H1 (cell line): ENCODE measurements at regions not wholly inside any gene's neighbourhood (a gene's known extent, or its start where the extent isn't known, plus 50 kb on each side); places are given as distances from the start of the nearest gene placed in this dataset.

Experiments
- CTCF ChIA-PET: fragments of 300-600 bp; sonication (Branson Sonifier 250); formaldehyde crosslinking; loops from one replicate; lab custom pipeline; 2021; ENCODE audit not compliant: partially characterized antibody; lab: Charles Lee
- POLR2A ChIA-PET: fragments of 300-600 bp; sonication (Branson Sonifier 250); formaldehyde crosslinking; loops from one replicate; lab custom pipeline; 2021; ENCODE audit warnings: inconsistent platforms; ENCODE audit not compliant: partially characterized antibody; lab: Charles Lee
- DNase-seq, 2 experiments: peaks; one replicate each; pipeline versions ENCODE4 v3.0.0 to v3.0.0-alpha.2; 2010 to 2022; ENCODE audit warnings: low spot score in 2 of 2, low read depth in 1 of 2, mixed read lengths in 1 of 2
- FAIRE-seq: peaks from 2 replicates; lab custom pipeline; 2011; peaks lifted over from hg19 to GRCh38; lab: Jason Lieb, UNC
- H2AFZ ChIP-seq: 2 replicates; pipeline ENCODE4 v1.8.1; 2012; ENCODE audit warnings: low read length, inconsistent platforms
- H2AK5ac ChIP-seq: 2 replicates; pipeline ENCODE4 v1.6.1; 2013; ENCODE audit warnings: low read depth, low read length
- H2BK120ac ChIP-seq: replicated peaks from 2 replicates; pipeline ENCODE3; 2013; ENCODE audit warnings: low read depth, low read length, inconsistent platforms
- H2BK12ac ChIP-seq: 2 replicates; pipeline ENCODE4 v1.6.1; 2013; ENCODE audit warnings: low read depth, low read length
- H2BK15ac ChIP-seq: 2 replicates; pipeline ENCODE4 v1.6.1; 2013; ENCODE audit warnings: low read length
- H2BK20ac ChIP-seq: 2 replicates; pipeline ENCODE4 v1.6.1; 2013; ENCODE audit warnings: low read length
- H2BK5ac ChIP-seq: 2 replicates; pipeline ENCODE4 v1.6.1; 2013; ENCODE audit warnings: low read depth, low read length
- H3K14ac ChIP-seq: 2 replicates; pipeline ENCODE4 v1.6.1; 2013; ENCODE audit warnings: inconsistent platforms; ENCODE audit not compliant: insufficient read length
- H3K18ac ChIP-seq: 2 replicates; pipeline ENCODE4 v1.6.1; 2013; ENCODE audit warnings: low read length; ENCODE audit errors: extremely low read depth
- H3K23ac ChIP-seq: 2 replicates; pipeline ENCODE4 v1.6.1; 2013; ENCODE audit warnings: inconsistent platforms; ENCODE audit not compliant: insufficient read length
- H3K23me2 ChIP-seq: 2 replicates; pipeline ENCODE4 v1.6.1; 2013; ENCODE audit warnings: low read depth, low read length
- H3K27ac ChIP-seq: 2 replicates; pipeline ENCODE4 v1.6.1; 2011; ENCODE audit warnings: low read depth, low read length, inconsistent platforms
- H3K27me3 ChIP-seq, 4 experiments: replicated peaks in 1 of 4; 1 replicate in 1 of 4; 2 replicates in 3 of 4; pipeline versions ENCODE4 v1.6.1 to v1.8.1; 2011 to 2013; ENCODE audit warnings: low read length in 3 of 4, mild to moderate bottlenecking in 3 of 4, inconsistent platforms in 2 of 4, mixed read lengths in 2 of 4, moderate library complexity in 1 of 4; ENCODE audit not compliant: control insufficient read depth in 3 of 4, insufficient read depth in 3 of 4; ENCODE audit errors: extremely low read depth in 1 of 4
- H3K36me3 ChIP-seq, 4 experiments: 2 replicates each; pipeline versions ENCODE4 v1.6.1 to v1.8.1; 2011 to 2013; ENCODE audit warnings: mild to moderate bottlenecking in 4 of 4, low read length in 3 of 4, moderate library complexity in 2 of 4, control low read depth in 1 of 4, inconsistent platforms in 1 of 4; ENCODE audit not compliant: insufficient read depth in 4 of 4, control insufficient read depth in 2 of 4
- H3K4ac ChIP-seq: replicated peaks from 2 replicates; pipeline ENCODE3; 2013; ENCODE audit warnings: low read length, low read depth, mixed read lengths, inconsistent platforms; ENCODE audit not compliant: insufficient read length
- H3K4me1 ChIP-seq, 4 experiments: replicated peaks in 1 of 4; 1 replicate in 1 of 4; 2 replicates in 3 of 4; pipeline versions ENCODE4 v1.6.1 to v1.8.1; 2011 to 2013; ENCODE audit warnings: low read length in 3 of 4, inconsistent platforms in 2 of 4, mixed read lengths in 1 of 4; ENCODE audit not compliant: insufficient read depth in 4 of 4, control insufficient read depth in 3 of 4
- H3K4me2 ChIP-seq, 2 experiments: 2 replicates each; pipeline versions ENCODE4 v1.6.1 to v1.8.1; 2011 to 2013; ENCODE audit warnings: low read depth in 2 of 2, low read length in 2 of 2, control low read depth in 1 of 2, inconsistent platforms in 1 of 2, mild to moderate bottlenecking in 1 of 2; ENCODE audit not compliant: insufficient read depth in 1 of 2
- H3K4me3 ChIP-seq, 4 experiments: fragments of 200-600, 300-600 bp in 1 of 4; sonication (generic), shearing (Covaris generic), sonication (Bioruptor Twin) in 1 of 4; 2 replicates each; pipeline versions ENCODE4 v1.5.1 to v1.8.1; 2011 to 2016; ENCODE audit warnings: low read length in 4 of 4, low read depth in 3 of 4, control low read depth in 2 of 4, inconsistent platforms in 2 of 4, mild to moderate bottlenecking in 2 of 4, mixed read lengths in 1 of 4, moderate library complexity in 1 of 4; ENCODE audit not compliant: insufficient read depth in 2 of 4; ENCODE audit errors: extremely low read depth in 1 of 4
- H3K56ac ChIP-seq: replicated peaks from 2 replicates; pipeline ENCODE3; 2013; ENCODE audit warnings: low read depth, mild to moderate bottlenecking, mixed read lengths, low read length, inconsistent platforms; ENCODE audit not compliant: insufficient read length
- H3K79me1 ChIP-seq: 2 replicates; pipeline ENCODE4 v1.6.1; 2013; ENCODE audit warnings: low read depth, low read length, control low read depth
- H3K79me2 ChIP-seq, 2 experiments: 2 replicates each; pipeline versions ENCODE4 v1.6.1 to v1.8.1; 2012 to 2013; ENCODE audit warnings: low read length in 2 of 2, mild to moderate bottlenecking in 2 of 2, inconsistent platforms in 1 of 2; ENCODE audit not compliant: insufficient read depth in 2 of 2, control insufficient read depth in 1 of 2
- H3K9ac ChIP-seq, 4 experiments: replicated peaks in 1 of 4; 1 replicate in 1 of 4; 2 replicates in 3 of 4; pipeline versions ENCODE4 v1.6.1 to v1.8.1; 2011 to 2013; ENCODE audit warnings: low read depth in 3 of 4, low read length in 3 of 4, control low read depth in 2 of 4, mild to moderate bottlenecking in 2 of 4, moderate library complexity in 2 of 4, inconsistent platforms in 1 of 4; ENCODE audit errors: extremely low read depth in 1 of 4
- H3K9me3 ChIP-seq, 2 experiments: 2 replicates each; pipeline versions ENCODE4 v1.6.1 to v1.8.1; 2012 to 2013; ENCODE audit warnings: mild to moderate bottlenecking in 2 of 2, moderate library complexity in 2 of 2, control low read depth in 1 of 2, inconsistent platforms in 1 of 2, low read depth in 1 of 2, low read length in 1 of 2, mixed read lengths in 1 of 2; ENCODE audit not compliant: insufficient read depth in 2 of 2
- H4K20me1 ChIP-seq, 2 experiments: replicated peaks in 1 of 2; 2 replicates each; pipeline versions ENCODE3 to v1.8.1; 2011 to 2013; ENCODE audit warnings: inconsistent platforms in 2 of 2, low read length in 2 of 2, mild to moderate bottlenecking in 1 of 2; ENCODE audit not compliant: insufficient read depth in 2 of 2, control insufficient read depth in 1 of 2
- H4K5ac ChIP-seq: 2 replicates; pipeline ENCODE4 v1.6.1; 2013; ENCODE audit warnings: low read length, low read depth, mixed read lengths, inconsistent platforms; ENCODE audit not compliant: insufficient read length
- H4K8ac ChIP-seq: 2 replicates; pipeline ENCODE4 v1.8.0; 2013; ENCODE audit warnings: mild to moderate bottlenecking, moderate library complexity, low read length, inconsistent platforms; ENCODE audit not compliant: insufficient read depth; ENCODE audit errors: extremely low read depth
- H4K91ac ChIP-seq: replicated peaks from 2 replicates; pipeline ENCODE3; 2013; ENCODE audit warnings: low read length, mixed read lengths, inconsistent platforms; ENCODE audit not compliant: insufficient read length
- EGR1 ChIP-seq: IDR thresholded peaks from 2 replicates; pipeline ENCODE4 v1.6.1; 2011; ENCODE audit warnings: low read depth, low read length, borderline replicate concordance
- GABPA ChIP-seq: IDR thresholded peaks from 2 replicates; pipeline ENCODE4 v1.6.1; 2011; ENCODE audit warnings: mild to moderate bottlenecking, low read length, moderate library complexity, borderline replicate concordance; ENCODE audit not compliant: insufficient read depth
- JUN ChIP-seq: IDR thresholded peaks from 2 replicates; pipeline ENCODE4 v1.6.1; 2011; ENCODE audit warnings: low read depth, mild to moderate bottlenecking, improper control_type of control experiment, low read length
- TEAD4 ChIP-seq: IDR thresholded peaks from 2 replicates; pipeline ENCODE4 v1.6.1; 2012; ENCODE audit warnings: low read depth, low read length, inconsistent platforms, mixed read lengths
- WGBS, 2 experiments: shearing (Covaris generic) in 1 of 2; methylation state at CpG; one replicate each; pipeline versions ENCODE4 v1.1.6 to v1.1.7; 2013 to 2015; ENCODE audit warnings: low lambda C conversion rate in 2 of 2, mixed read lengths in 2 of 2, inconsistent platforms in 1 of 2, low coverage in 1 of 2, missing lambda C conversion rate in 1 of 2; ENCODE audit not compliant: insufficient replicate concordance in 2 of 2, insufficient coverage in 1 of 2, insufficient read length in 1 of 2; ENCODE audit errors: extremely low coverage in 1 of 2, missing lambda C conversion rate in 1 of 2; 5-methylcytosine and 5-hydroxymethylcytosine counted together

GRCh38 chr3:135500034-135500433 is 465.5 kb upstream of the PPP2R3A start:
- 87% methylated on average over 3 of the region's 3 CpGs; no CpG with 5 or more reads in 1 of the 2 experiments for WGBS, 2 experiments
- no peak overlapping the region for H3K4me3 ChIP-seq
- no peak overlapping the region for H3K4me2 ChIP-seq
- H4K8ac ChIP-seq: no peak overlapping the region
- no peak overlapping the region for H3K18ac ChIP-seq
- H3K9me3 ChIP-seq: no peaks in the 10 kb centered on the region
- H4K20me1 ChIP-seq: no peaks in the 10 kb centered on the region
- H2BK15ac ChIP-seq: no peak overlapping the region
- H2BK5ac ChIP-seq: no peak overlapping the region
- H4K5ac ChIP-seq: no peak overlapping the region
- no peak overlapping the region for H2AFZ ChIP-seq
- no peak overlapping the region for H3K23ac ChIP-seq
- H2BK20ac ChIP-seq: no peak overlapping the region
- H4K91ac ChIP-seq: no peak overlapping the region
- no peak overlapping the region for H3K27ac ChIP-seq
- no peak overlapping the region for H3K4ac ChIP-seq
- no peaks in the 10 kb centered on the region for H3K36me3 ChIP-seq
- H3K27me3 ChIP-seq: no peaks in the 10 kb centered on the region
- CTCF ChIA-PET: interaction anchor here (1.0 kb wide), 1 partner anchor 44 kb away, joined by 3 read pairs; no protein-coding TSS in a partner anchor
- no peak overlapping the region for H2BK12ac ChIP-seq
- FAIRE-seq (no peak), DNase-seq (no peak)
- POLR2A ChIA-PET: no interaction called here
- no peak overlapping the region for H3K9ac ChIP-seq
- no peak overlapping the region for H3K14ac ChIP-seq
- H3K4me1 ChIP-seq: peaks cover 0 to 11% (median 3%) of the 10 kb centered on the region in 4 experiments; a peak in 5 of 7 replicates
- no peaks in the 10 kb centered on the region for H3K79me2 ChIP-seq
- no peak overlapping the region for H2AK5ac ChIP-seq
- no peak overlapping the region for H2BK120ac ChIP-seq
- H3K79me1 ChIP-seq: no peaks in the 10 kb centered on the region
- no peaks in the 10 kb centered on the region; the same call in 1 of the 2 replicates for H3K23me2 ChIP-seq
- H3K56ac ChIP-seq: no peak overlapping the region
- no peak for TF ChIP-seq JUN
- TF ChIP-seq TEAD4: no peak
- TF ChIP-seq EGR1: no peak
- TF ChIP-seq GABPA: no peak
